Activated B cell treated with CpG ODN at 0.5 μM for 24 hours (primary cell): ENCODE measurements at regions not wholly inside any gene's neighbourhood (a gene's known extent, or its start where the extent isn't known, plus 50 kb on each side); places are given as distances from the start of the nearest gene placed in this dataset.

Experiments
- ATAC-seq: fragments of 200-7000 bp; cut with Tn5 transposase; one replicate; pipeline ENCODE4 v1.10.0; 2021; ENCODE audit warnings: low read depth, mild to moderate bottlenecking, moderate library complexity
- CTCF ChIA-PET: fragments of 350-600 bp; sonication (Branson Sonifier 250); formaldehyde crosslinking; loops from one replicate; lab custom pipeline; 2021; ENCODE audit warnings: antibody characterized with exemption; lab: Charles Lee
- POLR2A ChIA-PET: fragments of 350-600 bp; sonication (Branson Sonifier 250); formaldehyde crosslinking; loops from one replicate; lab custom pipeline; 2021; ENCODE audit warnings: antibody characterized with exemption; lab: Charles Lee
- DNase-seq: peaks from one replicate; pipeline ENCODE4 v3.0.0; 2022
- H3K27ac Mint-ChIP-seq: one replicate; pipeline ENCODE4 v1.8.0; 2020; ENCODE audit warnings: mixed read lengths
- H3K27me3 Mint-ChIP-seq: one replicate; pipeline ENCODE4 v1.8.0; 2021; ENCODE audit warnings: mixed read lengths
- H3K36me3 Mint-ChIP-seq: one replicate; pipeline ENCODE4 v1.8.0; 2021; ENCODE audit warnings: low read depth, mixed read lengths
- H3K4me1 Mint-ChIP-seq: one replicate; pipeline ENCODE4 v1.8.0; 2021; ENCODE audit warnings: mixed read lengths
- H3K4me3 Mint-ChIP-seq: one replicate; pipeline ENCODE4 v1.8.0; 2020; ENCODE audit warnings: mild to moderate bottlenecking, mixed read lengths
- H3K9me3 Mint-ChIP-seq: one replicate; pipeline ENCODE4 v1.8.0; 2020; ENCODE audit warnings: mixed read lengths
- CTCF ChIP-seq: fragments of 200-600 bp; IDR thresholded peaks from one replicate; pipeline ENCODE4 v1.8.0; 2022; ENCODE audit warnings: antibody characterized with exemption, mild to moderate bottlenecking
- intact Hi-C: fragments of 100-400 bp; cut with micrococcal nuclease; formaldehyde crosslinking; loops from one replicate; pipeline ENCODE4 v1.15.1; 2024

- TF ChIP-seq CTCF: no peak
- Mint-ChIP-seq H3K27me3 (no peaks in the 10 kb centered on the region), H3K4me3 (no peak overlapping the region), H3K36me3 (no peaks in the 10 kb centered on the region), H3K9me3 (peaks cover 7% of the 10 kb centered on the region), H3K27ac (no peak overlapping the region), H3K4me1 (no peaks in the 10 kb centered on the region)
- POLR2A ChIA-PET: no interaction called here
- intact Hi-C loops: no loop called here
- CTCF ChIA-PET: no interaction called here
- no peak for ATAC-seq
- DNase-seq: no peak
These were observed 104.6 kb upstream of the BOD1 start for GRCh38 chr5:173720953-173721600.

- CTCF ChIA-PET: no interaction called here
- H3K4me3 Mint-ChIP-seq: no peak overlapping the region
- H3K4me1 Mint-ChIP-seq: peaks cover 2% of the 10 kb centered on the region
These were observed 105.3 kb upstream of the BOD1 start for GRCh38 chr5:173721601-173722232.

GRCh38 chr5:173726846-173727557, 110.6 kb upstream of the BOD1 start:
- no peak overlapping the region for H3K27ac Mint-ChIP-seq
- ATAC-seq: peak; percentile 40
- ChIA-PET CTCF (interaction anchor here (1.4 kb wide), 1 partner anchor 199 kb away, joined by 4 read pairs; no protein-coding TSS in a partner anchor), POLR2A (interaction anchor here (0.8 to 2.2 kb wide), 3 partner anchors 14 to 27 kb away, joined by 3 to 8 read pairs (median 4); no protein-coding TSS in a partner anchor)
- H3K36me3 Mint-ChIP-seq: no peaks in the 10 kb centered on the region
- TF ChIP-seq CTCF: no peak
- peaks cover 7% of the 10 kb centered on the region for H3K9me3 Mint-ChIP-seq
- no peak for DNase-seq
- peaks cover 8% of the 10 kb centered on the region for H3K4me1 Mint-ChIP-seq
- no peak overlapping the region for H3K4me3 Mint-ChIP-seq
- no peaks in the 10 kb centered on the region for H3K27me3 Mint-ChIP-seq
- intact Hi-C loops: no loop called here

More at GRCh38 chr5:173721601-173722232, 105.3 kb upstream of the BOD1 start:
- H3K27ac Mint-ChIP-seq: no peak overlapping the region
- no peak for TF ChIP-seq CTCF
- POLR2A ChIA-PET: no interaction called here
- ATAC-seq (no peak), DNase-seq (no peak)
- peaks cover 7% of the 10 kb centered on the region for H3K9me3 Mint-ChIP-seq
- no peaks in the 10 kb centered on the region for H3K27me3 Mint-ChIP-seq
- intact Hi-C loops: no loop called here
- H3K36me3 Mint-ChIP-seq: no peaks in the 10 kb centered on the region

GRCh38 chr5:173727839-173728778, 111.7 kb upstream of the BOD1 start:
- ChIA-PET POLR2A (interaction anchor here (0.5 to 2.2 kb wide), 3 partner anchors 19 to 1541 kb away, joined by 3 to 8 read pairs (median 4); no protein-coding TSS in a partner anchor), CTCF (interaction anchor here (1.4 kb wide), 1 partner anchor 197 kb away, joined by 4 read pairs; no protein-coding TSS in a partner anchor)
- H3K4me3 Mint-ChIP-seq: no peak overlapping the region
- peaks cover 13% of the 10 kb centered on the region for H3K4me1 Mint-ChIP-seq
- H3K27me3 Mint-ChIP-seq: no peaks in the 10 kb centered on the region
- intact Hi-C loops: no loop called here
- TF ChIP-seq CTCF: no peak
- ATAC-seq: no peak
- H3K9me3 Mint-ChIP-seq: peaks cover 7% of the 10 kb centered on the region
- DNase-seq: no peak
- H3K27ac Mint-ChIP-seq: no peak overlapping the region
- no peaks in the 10 kb centered on the region for H3K36me3 Mint-ChIP-seq
